ENCODE measurements at regions not wholly inside any gene's neighbourhood (a gene's known extent, or its start where the extent isn't known, plus 50 kb on each side); places are given as distances from the start of the nearest gene placed in this dataset.

DNA sequence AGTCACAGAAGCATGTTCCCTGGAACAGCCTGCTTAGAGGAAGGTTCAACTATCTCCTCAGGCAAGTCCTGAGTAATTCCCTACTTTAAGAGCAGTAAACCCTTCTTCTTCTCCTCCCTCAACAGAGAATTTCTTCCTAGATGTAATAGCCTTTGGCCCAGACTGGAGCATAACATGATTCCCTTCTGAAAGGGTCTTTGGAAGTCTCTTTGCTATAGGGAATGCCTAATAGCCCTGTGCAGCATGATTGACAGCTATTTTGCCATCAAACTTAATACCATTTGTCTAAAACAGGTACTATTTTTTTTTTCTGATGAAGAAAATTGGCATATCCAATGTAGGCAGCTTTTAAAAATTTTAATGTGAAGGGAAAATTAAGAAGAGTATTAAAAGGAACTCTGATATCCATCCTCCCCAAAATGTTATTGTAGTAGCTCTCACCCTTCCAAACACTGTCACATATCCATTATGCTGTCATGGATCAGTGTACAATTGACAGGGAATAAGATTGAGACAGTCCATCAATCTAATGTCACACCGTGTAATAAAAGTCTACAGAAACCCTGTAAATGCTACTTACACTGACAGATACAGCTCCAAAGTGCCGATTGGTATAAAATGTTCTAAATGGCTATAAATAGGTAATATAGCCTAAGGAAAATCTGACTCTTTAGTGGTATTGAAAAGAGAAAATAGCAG, 884.6 kb downstream of the TTLL7 start:
- DNase-seq, result no peak

DNA sequence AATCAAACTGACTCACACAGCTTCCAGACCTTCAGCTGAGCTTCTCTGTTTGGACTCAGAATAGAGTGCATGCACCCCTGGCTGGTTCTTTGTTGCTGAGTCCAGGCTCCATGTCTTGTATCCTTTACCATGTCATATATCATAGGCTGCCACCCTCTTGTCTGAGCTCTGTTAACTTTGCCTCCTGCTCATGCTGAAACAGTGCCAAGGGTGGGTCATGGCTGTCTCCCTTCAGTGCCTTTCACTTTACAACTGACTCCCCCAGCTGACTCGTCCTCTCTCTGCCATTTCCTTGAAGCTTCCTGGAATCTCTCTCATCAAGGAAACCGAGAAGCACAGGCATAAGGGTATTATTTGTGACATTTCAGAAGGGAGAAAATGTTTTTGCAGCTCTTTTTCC, 885.3 kb downstream of the TTLL7 start:
- no peak for DNase-seq

DNA sequence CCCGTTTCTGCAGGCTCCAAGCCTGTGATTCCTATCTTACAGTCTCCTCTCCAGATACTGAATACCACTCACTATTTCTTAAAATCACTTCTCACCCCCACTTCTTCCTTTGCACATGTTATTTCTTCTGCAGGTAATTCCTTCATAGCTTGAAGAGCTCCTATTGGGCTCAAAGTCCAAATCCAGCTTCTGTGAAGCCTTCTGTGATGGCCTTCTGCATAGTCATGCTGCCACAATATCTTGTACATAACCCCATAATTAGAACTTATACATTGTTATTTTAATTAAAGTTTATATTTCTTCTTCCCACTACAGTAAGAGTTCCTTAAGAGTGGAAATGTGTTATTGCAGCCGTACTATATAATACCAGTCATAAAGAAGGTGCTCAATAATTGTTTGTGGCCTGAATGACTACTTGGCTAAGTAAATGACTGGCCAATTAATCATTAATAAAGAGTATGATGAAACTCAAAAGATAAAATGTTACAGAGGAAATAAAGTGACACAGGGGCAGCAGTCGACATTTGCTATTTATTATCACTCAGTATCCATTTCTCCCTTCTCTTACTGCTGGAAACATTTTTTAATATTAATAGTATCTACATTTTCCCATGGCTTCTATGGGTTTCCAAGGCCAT, 886.6 kb downstream of the TTLL7 start:
- no peak for DNase-seq

DNA sequence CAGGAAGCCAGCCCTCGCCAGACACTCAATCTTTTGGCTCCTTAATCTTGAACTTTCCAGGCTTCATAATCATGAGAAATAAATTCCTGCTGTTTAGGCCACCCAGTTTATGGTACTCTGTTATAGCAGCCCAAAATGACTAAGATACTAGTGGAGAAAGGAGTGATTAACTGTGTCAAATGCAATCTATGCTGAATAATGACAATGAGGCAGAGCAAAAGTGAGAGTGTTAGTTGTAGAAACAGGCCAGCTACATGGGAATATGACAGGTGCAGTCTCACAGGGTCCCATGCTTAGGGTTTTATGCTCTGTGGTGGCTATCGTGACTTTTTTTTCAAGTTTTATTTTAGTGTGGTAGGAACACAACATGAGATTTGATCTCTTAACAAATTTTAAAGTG, 888.8 kb downstream of the TTLL7 start:
- no peak for DNase-seq

DNA sequence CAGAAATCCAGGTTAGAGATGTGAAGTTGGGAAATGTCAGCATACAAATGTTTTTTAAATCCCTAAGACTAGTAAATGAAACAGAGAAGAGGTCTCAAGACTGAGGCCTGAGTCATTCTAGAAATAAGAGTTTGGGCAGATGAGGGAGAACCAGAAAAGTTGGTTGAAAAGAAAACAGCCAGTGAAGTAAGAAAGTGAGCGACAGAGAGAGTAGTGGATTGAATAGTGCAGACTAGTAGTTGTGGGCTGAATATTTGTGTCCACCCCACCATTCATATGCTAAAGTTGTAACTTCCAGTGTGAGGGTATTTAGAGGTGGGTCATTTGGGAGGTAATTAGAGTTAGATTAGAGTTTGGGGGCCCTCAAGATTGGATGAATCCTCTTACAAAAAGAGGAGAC, 889.2 kb downstream of the TTLL7 start:
- no peak for DNase-seq

DNA sequence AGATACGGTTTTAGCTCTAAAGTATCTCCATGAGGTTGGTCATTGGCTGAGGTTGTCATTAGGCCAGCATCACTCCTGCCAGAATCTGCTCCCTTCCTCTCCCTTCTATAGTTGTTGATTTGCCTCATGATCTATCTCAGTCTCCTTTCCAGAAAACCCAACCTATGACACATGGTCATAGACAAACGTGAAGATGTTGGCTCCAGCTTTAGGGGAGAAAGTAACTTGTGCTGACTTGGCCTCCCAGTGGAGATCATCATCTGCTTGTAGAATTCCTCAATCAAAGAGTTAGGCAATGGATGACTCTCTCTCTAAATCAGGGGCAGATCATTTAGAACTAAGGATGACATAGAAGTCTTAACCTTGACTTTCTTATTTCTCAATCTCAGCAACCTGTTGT, 894.4 kb downstream of the TTLL7 start:
- no peak for DNase-seq

DNA sequence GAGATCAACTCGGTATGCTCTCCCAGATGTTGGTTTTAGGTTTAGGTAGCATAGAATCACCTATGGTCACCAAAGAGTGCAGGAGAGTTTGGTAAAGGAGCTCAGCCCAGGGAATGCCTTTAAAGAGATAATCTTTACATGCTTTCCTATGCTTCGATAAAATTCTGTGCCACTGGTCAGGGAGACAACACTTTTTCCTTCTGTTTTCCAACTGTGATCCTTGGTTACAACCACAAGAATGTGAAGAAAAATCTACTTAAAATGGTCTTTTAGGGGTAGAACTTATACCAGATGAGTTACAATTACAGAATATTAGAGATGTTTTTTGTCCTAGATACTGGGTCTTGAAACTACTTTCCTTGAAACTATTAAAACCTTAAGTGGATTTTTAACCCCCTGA, 895.6 kb downstream of the TTLL7 start:
- DNase-seq, result no peak

DNA sequence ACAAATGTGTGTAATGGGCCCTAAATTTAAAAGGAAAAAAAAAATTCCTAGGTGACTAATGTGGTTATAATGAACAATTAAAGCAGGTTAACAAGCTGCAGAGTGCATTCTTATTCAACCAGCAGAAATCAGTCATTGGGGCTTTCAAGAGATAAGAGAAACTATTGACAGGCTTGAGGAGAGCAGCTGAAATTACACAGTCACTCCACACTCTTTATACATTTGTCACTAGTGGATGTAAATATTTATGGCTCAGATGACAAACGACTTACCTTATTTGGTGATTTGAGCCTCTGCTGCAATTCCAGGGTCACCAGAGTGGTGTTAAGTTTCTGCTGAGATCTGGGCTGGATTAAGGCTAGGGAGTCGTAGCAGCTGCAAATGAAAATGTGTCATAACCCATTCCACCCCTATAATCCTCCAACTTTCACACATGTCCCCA, 896.3 kb downstream of the TTLL7 start:
- DNase-seq, result no peak

DNA sequence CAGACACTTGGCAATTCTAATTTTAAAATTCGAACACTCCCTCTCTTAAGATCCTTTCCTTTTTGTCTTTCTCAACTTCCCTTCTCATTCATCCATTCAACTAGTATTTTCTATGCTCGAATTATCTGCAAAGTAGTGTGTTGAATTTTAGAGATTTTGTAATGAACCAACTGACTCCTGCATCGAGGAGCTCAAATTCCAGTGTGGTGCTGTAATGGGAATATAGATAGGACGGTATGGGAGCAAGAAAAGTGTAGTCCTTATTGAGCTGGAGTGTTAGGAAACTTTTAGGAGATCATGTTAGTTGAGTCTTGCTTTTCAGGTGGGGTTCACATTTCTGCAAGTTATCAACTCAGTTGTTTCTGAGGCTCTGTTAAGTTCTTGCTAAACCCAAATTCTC, 897.5 kb downstream of the TTLL7 start:
- no peak for DNase-seq

DNA sequence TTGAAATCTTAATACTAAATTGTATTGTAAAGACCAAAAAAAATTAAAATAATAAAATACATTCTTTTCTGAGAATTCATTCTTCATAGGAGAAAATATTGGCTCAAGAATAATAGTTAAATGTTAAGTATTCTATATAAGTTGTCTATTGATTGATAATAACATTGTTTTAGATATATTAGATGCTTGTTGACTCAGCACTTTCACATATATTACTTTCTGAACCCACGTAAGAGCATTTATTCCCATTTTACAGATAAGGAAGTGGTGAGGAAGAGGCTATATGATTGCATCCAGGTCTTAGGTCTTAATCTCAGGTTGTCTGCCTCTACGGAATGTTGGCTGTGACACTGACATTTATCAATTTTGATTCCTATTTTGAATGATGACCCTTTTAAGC, 898.8 kb downstream of the TTLL7 start:
- DNase-seq, result no peak

DNA sequence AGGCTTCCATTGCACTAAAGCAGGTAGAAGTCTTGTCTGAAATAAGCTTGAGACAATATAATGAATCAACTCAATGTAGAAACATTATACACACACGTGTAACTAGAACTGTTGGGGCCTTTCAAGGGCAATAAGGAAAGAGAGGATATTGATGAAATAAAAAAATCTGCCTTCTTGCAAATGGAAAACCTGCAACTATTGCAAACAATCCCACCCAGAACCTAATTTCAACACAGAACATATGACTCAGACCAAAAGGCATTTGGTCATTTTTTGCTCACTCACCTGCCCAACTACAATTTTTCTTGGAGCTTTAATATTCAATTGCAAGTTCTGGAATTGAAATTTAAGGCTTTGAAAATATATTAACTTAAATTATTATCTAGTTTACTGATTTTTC, 900.1 kb downstream of the TTLL7 start:
- DNase-seq, result no peak

DNA sequence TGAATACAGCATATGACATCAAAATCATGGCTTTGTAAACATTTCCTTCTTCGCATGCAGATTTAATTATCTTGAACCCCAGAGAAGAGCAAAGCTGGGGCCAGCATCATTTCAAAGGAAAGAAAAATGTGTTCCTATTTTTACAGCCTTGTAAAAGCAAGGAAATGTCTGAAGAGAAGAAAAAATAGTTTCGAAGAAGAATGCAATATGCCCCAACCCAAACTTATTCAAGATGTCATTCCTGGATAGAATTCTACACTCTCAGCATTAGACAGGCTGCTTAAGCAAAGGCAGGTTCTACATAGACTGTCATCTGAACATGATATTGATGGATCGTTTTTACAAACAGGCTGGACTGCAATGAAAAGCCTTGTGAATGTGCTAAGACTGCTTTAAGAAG, 900.8 kb downstream of the TTLL7 start:
- DNase-seq, result no peak

DNA sequence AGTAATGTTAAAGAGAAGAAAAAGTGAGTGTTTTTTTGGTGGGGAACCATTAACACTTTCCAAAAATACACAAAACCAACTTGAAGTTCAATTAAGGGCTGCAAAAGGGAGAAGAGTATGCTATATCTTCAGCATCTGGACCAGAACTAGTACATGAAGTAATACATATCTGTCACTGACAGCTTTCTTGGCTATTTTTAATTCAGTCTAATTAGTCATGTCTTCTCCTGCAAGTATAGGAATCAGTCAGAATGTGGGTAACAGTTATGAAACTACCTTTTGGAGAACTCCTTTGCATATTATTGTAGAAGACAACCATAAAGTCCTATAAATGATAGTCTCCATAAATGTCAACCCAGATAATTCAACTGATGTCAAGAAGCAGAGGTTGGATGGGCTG, 901.2 kb downstream of the TTLL7 start:
- no peak for DNase-seq

DNA sequence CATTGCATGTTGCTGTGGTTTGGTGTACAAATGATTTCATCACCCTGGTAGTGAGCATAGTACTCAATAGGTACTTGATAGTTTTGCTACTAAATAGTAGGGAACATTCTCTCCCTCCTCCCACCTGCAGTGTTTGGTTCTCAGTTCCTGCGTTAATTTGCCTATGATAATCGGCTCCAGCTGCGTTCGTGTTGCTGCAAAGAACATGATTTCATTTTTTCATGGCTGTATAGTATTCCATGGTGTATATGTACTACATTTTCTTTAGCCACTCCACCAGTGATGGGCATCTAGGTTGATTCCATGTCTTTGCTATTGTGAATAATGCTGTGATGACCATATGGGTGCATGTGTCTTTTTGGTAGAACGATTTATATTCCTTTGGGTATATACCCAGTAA, 903.4 kb downstream of the TTLL7 start:
- DNase-seq, result no peak

DNA sequence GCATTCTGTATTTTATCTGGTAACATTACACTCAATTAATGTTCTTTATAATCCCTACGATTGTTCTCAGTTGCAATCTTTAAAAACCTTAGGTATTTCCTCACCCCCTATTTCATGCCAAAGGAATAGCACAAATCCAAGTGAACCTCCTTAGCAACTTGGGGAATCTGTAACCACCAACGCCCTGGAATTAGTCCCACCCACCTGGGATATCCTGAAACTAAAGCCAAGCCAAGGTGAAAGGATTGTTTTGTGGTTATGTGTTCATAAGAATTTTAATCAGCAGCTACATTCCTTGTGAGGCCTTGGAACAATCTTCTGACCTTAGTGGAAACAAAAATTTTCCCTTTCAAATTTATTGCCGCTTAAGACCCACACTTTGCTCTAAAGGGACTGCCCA, 908.7 kb downstream of the TTLL7 start:
- DNase-seq, result no peak

DNA sequence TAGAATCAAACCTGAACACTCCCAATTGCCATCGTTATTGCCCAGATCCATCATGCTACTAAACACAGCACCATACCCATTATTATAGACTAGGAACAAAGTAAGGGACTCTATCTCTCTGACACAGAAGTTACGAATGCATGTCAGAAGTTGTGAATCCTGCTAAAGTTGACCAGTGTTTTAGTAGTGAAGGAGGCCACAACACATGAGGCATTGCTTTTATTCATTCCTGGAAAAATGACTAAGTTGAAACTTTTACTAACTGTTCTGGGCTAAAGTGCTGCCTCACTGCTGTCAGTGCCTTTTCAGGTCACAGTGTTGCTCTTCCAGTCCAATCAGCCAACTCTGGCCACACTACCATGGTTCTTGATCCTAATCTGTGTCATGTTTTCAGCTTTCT, 911.1 kb downstream of the TTLL7 start:
- no peak for DNase-seq

DNA sequence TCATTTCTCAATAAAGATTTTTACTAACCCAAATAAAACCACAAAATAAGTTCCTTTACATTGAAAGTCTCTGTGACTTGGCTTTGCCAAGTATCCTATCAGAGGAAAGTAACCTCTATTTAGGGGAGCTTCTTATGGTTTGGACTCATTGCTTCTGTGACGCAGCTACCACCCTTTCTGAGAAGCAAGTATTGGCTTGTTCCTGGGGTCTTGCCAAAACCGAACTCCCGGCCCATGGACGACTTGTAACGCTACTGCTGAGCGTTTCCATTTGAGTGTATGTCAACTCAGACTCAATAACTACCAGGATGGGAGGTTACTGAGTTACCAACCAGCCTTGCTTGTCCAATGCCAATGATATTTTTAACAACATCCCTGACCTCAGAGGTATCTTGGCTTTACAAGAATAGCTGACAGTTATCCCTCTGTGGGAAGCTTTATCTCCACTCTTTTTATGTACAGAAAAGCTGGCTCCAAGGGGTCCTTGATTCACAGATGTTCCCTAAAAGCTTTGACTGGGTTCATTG, 911.9 kb downstream of the TTLL7 start:
- DNase-seq, result no peak

DNA sequence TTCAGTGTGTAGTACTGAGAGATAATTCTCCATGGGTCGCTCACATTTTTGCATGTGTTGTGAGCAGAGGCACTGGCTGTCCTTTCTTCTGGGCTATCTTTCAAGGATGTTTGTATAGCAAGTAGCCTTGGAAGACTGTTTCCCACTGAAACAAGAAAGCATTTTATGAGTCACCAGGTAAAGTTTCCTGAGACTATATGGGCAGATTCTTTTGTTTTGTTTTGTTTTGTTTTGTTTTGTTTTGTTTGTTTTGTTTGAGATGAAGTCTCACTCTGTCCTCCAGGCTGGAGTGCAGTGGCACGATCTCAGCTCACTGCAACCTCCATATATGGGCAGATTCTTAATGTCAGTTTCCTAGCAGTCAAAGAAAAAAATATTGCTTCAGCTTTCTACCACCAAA, 912.6 kb downstream of the TTLL7 start:
- peak in 1 of 2 experiments; percentile 10 for DNase-seq

DNA sequence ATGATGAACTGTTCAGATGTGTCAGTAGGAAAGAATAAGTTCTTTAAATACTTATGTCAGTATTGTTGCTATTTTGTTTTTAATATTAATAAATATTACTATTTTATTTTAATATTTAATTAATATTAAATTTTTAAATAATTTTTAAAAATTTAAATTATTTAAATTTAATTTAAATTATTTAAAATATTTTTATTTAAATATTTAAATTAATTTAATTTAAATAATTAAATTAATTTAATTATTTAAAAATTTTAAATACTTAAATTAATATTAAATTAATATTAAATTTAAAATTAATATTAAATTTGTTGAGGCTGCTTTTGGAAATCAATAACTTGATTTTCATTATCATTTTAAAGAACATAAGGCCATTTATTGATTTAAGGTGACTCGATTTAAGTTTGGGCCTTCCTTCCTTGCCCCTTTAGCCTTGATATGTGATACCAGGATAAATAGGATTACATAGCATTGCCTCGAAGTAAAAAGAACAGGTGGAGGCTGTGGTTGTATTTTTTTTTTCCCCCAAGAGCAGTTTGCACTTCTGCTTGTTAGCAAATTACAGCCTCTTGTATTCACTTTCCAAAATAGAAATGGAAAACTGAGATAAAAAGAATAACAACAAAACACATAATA, 915.2 kb downstream of the TTLL7 start:
- DNase-seq, result no peak

DNA sequence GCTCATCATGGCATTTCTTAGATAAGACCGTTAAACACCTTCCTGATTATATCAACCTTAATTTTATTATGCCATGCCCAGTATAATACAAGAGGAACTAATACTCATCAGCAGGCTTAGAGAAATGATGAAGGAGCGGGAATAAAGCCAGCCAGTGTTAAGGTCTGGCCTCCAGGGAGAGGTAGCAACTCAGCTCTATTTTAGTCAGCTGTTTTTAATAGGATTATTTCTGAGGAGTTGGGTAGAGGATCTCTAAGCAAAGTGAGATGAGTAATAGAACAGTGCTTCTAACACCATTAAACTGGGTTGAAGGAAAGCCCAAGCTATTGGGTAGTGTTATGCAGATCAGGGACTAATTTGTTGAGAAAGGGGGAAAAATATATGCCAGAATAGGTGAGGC, 921.5 kb downstream of the TTLL7 start:
- DNase-seq, result no peak

DNA sequence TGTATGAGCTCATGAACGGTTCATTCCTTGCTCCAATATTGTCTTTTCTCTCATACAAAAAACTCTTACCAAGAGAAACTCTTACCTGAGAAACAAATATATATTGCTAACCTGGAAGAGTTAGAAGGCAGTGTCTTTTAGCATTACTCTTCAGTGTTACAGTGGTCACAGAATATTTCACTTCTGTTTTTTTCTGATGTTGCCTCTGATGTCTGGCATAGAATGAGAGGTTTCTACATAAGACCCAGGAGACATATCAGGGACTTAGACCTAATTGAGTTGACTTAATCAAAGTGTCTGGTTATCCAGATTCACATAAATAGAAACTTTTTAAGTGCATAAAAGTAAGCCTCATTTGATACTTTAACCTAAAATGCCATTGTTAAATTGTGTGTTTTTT, 923.8 kb downstream of the TTLL7 start:
- no peak for DNase-seq

DNA sequence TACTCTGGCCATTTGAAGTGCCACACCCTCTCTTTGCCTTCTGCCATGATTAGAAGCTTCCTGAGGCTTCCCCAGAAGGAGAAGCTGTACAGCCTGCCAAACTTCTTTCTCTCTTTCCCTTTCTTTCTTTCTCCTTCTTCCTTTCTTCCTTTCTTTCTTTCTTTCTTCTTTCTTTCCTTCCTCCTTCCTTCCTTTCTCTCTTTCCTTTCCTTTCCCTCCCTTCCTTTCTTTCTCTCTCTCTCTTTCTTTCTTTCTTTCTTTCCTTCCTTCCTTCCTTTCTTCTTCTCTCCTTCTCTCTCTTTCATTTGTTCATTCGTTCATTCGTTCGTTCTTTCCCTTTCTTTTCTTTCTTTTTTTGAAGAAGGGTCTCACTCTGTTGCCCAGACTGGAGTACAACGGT, 931.0 kb downstream of the TTLL7 start:
- no peak for DNase-seq

DNA sequence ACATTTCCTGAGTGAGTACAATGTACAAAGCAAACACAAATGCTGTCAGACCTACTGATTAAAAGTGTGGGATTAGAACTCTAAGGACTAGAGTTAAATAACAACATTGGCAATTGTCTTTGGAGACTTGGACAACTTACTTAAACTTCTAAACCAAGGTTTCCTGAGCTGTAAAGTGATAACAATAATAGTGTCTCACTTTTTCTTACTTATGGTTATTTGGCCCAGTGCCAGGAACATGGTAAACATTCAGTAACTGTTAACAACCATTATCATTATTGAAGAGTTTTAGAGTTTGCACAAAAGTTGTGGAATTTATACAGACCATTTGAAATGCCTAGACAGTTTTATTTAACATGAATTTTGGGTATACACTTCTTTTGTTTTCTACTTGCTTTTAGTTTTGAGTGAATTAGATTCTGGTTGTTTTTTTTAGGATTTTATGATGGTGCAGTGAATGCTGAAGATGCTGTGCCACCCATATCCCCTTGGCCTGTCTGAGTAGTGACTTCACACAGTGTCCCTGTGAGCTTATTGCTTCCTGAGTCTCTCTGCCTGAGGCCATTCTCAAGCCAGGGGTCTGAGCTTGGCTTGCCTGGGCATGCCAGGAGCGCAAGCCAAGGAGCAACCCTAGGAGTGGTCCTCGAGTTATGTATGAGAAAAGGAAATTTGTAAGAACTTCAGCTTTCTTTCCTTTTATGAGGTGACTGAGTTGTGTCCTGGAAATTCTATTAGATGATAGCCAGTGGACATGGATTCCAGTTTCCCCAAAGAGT, 932.8 kb downstream of the TTLL7 start:
- DNase-seq, result no peak

All from SW 1271 (cell line).